Coronary artery (tissue), 2 donors: ENCODE measurements at regions not wholly inside any gene's neighbourhood (a gene's known extent, or its start where the extent isn't known, plus 50 kb on each side); places are given as distances from the start of the nearest gene placed in this dataset.
"Not testable (repeated sequence)": the region's sequence is repeated elsewhere in the genome, so short reads cannot be mapped to it uniquely, and the experiment has no call there.

ENCODE experiments used
- DNase-seq: peaks from one replicate; pipeline ENCODE4 v3.0.0-alpha.2; 2017; ENCODE audit warnings: low spot score
- H3K27ac ChIP-seq, 2 donors: fragments of 200-600 bp; sonication (generic); one replicate each; pipeline ENCODE4 v1.5.1; 2016 to 2019
- H3K4me3 ChIP-seq: fragments of 200-600 bp; sonication (generic); 2 replicates; pipeline ENCODE4 v1.5.1; 2016; ENCODE audit warnings: mild to moderate bottlenecking, moderate library complexity
- TF ChIP-seq, protein P1 (sequence below): fragments of 200-600 bp; sonication (generic); IDR thresholded peaks from one replicate; pipeline ENCODE4 v1.5.1; 2019; ENCODE audit warnings: antibody characterized with exemption

DNA sequence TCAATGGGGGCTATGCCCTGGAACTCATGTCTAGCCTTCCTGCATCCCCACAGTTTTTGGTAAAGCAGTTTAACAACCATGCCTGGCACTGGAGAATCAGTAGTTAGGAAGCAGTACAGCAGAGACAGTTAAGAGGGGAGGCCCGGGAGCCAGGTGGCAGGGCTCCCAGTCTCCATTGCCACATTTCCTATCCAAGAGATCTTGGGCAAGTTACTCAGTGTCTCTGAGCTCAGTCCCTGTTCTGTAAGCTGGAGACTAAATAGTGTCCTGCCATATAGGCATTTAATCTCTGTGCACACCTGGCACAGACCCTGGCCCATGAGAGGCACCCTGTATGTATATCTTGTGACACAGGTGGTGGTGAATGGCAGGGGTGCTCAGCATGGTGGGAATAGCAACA lies 156.1 kb upstream of the EOLA2 start:
- Histone ChIP-seq H3K27ac (no peak overlapping the region), H3K4me3 (no peak overlapping the region)
- TF ChIP-seq, protein P1, sequence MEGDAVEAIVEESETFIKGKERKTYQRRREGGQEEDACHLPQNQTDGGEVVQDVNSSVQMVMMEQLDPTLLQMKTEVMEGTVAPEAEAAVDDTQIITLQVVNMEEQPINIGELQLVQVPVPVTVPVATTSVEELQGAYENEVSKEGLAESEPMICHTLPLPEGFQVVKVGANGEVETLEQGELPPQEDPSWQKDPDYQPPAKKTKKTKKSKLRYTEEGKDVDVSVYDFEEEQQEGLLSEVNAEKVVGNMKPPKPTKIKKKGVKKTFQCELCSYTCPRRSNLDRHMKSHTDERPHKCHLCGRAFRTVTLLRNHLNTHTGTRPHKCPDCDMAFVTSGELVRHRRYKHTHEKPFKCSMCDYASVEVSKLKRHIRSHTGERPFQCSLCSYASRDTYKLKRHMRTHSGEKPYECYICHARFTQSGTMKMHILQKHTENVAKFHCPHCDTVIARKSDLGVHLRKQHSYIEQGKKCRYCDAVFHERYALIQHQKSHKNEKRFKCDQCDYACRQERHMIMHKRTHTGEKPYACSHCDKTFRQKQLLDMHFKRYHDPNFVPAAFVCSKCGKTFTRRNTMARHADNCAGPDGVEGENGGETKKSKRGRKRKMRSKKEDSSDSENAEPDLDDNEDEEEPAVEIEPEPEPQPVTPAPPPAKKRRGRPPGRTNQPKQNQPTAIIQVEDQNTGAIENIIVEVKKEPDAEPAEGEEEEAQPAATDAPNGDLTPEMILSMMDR = no peak
- DNase-seq = no peak

GRCh38 chrX:150094996-150095395 lies 156.7 kb upstream of the EOLA2 start:
- TF ChIP-seq, protein P1 = no peak
- no peak for DNase-seq
- Histone ChIP-seq H3K27ac (no peak overlapping the region), H3K4me3 (no peak overlapping the region)

GRCh38 chrX:150099316-150099715 lies 161.0 kb upstream of the EOLA2 start:
- Histone ChIP-seq H3K27ac (no peak overlapping the region), H3K4me3 (no peak overlapping the region)
- DNase-seq = peak; percentile 59
- TF ChIP-seq, protein P1 = no peak

- no peak for DNase-seq
- H3K27ac ChIP-seq = no peak overlapping the region
- TF ChIP-seq, protein P1 = no peak
- H3K4me3 ChIP-seq = no peak overlapping the region
Observed at GRCh38 chrX:150100261-150100660, 162.0 kb upstream of the EOLA2 start.

GRCh38 chrX:150118476-150118875 lies 180.2 kb upstream of the EOLA2 start:
- Histone ChIP-seq H3K27ac (no peak overlapping the region), H3K4me3 (no peak overlapping the region)
- TF ChIP-seq, protein P1 = no peak
- DNase-seq = no peak

- Histone ChIP-seq H3K4me3 (no peak overlapping the region), H3K27ac (no peak overlapping the region)
- TF ChIP-seq, protein P1 = no peak
- no peak for DNase-seq
Observed at GRCh38 chrX:150119323-150119722, 181.0 kb upstream of the EOLA2 start.

- DNase-seq, H3K4me3 ChIP-seq, H3K27ac ChIP-seq: not testable (repeated sequence)
Observed at GRCh38 chrX:150125045-150125444, 186.8 kb upstream of the EOLA2 start.

GRCh38 chrX:150127216-150127615 lies 188.9 kb upstream of the EOLA2 start:
- H3K27ac ChIP-seq = no peak overlapping the region
- no peak for DNase-seq
- no peak overlapping the region for H3K4me3 ChIP-seq
- TF ChIP-seq, protein P1 = no peak
